H9 (cell line): ENCODE measurements at regions not wholly inside any gene's neighbourhood (a gene's known extent, or its start where the extent isn't known, plus 50 kb on each side); places are given as distances from the start of the nearest gene placed in this dataset.

Experiments used
- DNase-seq: peaks from one replicate; pipeline ENCODE4 v3.0.0-alpha.2; 2017
- H2AFZ ChIP-seq: one replicate; pipeline ENCODE4 v1.6.1; 2013; ENCODE audit warnings: mild to moderate bottlenecking, low read length, control low read depth, moderate library complexity
- H2AK5ac ChIP-seq: 2 replicates; pipeline ENCODE4 v1.6.1; 2013; ENCODE audit warnings: low read length, control low read depth, mixed read lengths; ENCODE audit not compliant: insufficient read length
- H2BK120ac ChIP-seq: one replicate; pipeline ENCODE4 v1.6.1; 2013; ENCODE audit warnings: low read depth, mild to moderate bottlenecking, low read length, control low read depth, inconsistent platforms; ENCODE audit not compliant: poor library complexity, severe bottlenecking
- H2BK12ac ChIP-seq: 2 replicates; pipeline ENCODE4 v1.6.1; 2013; ENCODE audit warnings: low read length, control low read depth, mixed read lengths, low read depth; ENCODE audit not compliant: insufficient read length
- H2BK15ac ChIP-seq: 2 replicates; pipeline ENCODE4 v1.6.1; 2013; ENCODE audit warnings: low read depth, low read length, control low read depth
- H2BK20ac ChIP-seq: one replicate; pipeline ENCODE4 v1.6.1; 2013; ENCODE audit warnings: low read depth, mild to moderate bottlenecking, low read length, control low read depth, inconsistent platforms; ENCODE audit not compliant: poor library complexity, severe bottlenecking
- H2BK5ac ChIP-seq: 2 replicates; pipeline ENCODE4 v1.6.1; 2013; ENCODE audit warnings: low read length, control low read depth, mixed read lengths; ENCODE audit not compliant: insufficient read length
- H3K14ac ChIP-seq: 2 replicates; pipeline ENCODE4 v1.6.1; 2013; ENCODE audit warnings: low read length, control low read depth; ENCODE audit not compliant: insufficient read depth
- H3K18ac ChIP-seq: 2 replicates; pipeline ENCODE4 v1.6.1; 2013; ENCODE audit warnings: low read depth, mild to moderate bottlenecking, mixed read lengths, low read length, control low read depth; ENCODE audit not compliant: insufficient read length
- H3K23ac ChIP-seq: 2 replicates; pipeline ENCODE4 v1.6.1; 2013; ENCODE audit warnings: low read length, control low read depth, mixed read lengths, low read depth; ENCODE audit not compliant: insufficient read length
- H3K23me2 ChIP-seq: 2 replicates; pipeline ENCODE4 v1.6.1; 2013; ENCODE audit warnings: low read depth, mild to moderate bottlenecking, mixed read lengths, low read length, control low read depth; ENCODE audit not compliant: insufficient read length, poor library complexity, severe bottlenecking
- H3K27ac ChIP-seq: 2 replicates; pipeline ENCODE4 v1.5.1; 2013; ENCODE audit warnings: low read length, control low read depth, mixed read lengths, low read depth; ENCODE audit not compliant: insufficient read length
- H3K27me3 ChIP-seq: 2 replicates; pipeline ENCODE4 v1.6.1; 2013; ENCODE audit warnings: low read length, control low read depth, inconsistent platforms; ENCODE audit not compliant: insufficient read depth
- H3K4ac ChIP-seq: 2 replicates; pipeline ENCODE4 v1.6.1; 2013; ENCODE audit warnings: low read depth, mild to moderate bottlenecking, control low read depth, inconsistent platforms, low read length, moderate library complexity
- H3K4me1 ChIP-seq: 2 replicates; pipeline ENCODE4 v1.6.1; 2013; ENCODE audit warnings: low read length, control low read depth, inconsistent platforms; ENCODE audit not compliant: insufficient read depth
- H3K4me2 ChIP-seq: 2 replicates; pipeline ENCODE4 v1.6.1; 2013; ENCODE audit warnings: low read length, control low read depth, mixed read lengths; ENCODE audit not compliant: insufficient read length, insufficient read depth
- H3K56ac ChIP-seq: 2 replicates; pipeline ENCODE4 v1.6.1; 2013; ENCODE audit warnings: low read depth, mild to moderate bottlenecking, mixed read lengths, low read length, control low read depth; ENCODE audit not compliant: insufficient read length
- H3K79me1 ChIP-seq: 2 replicates; pipeline ENCODE4 v1.6.1; 2013; ENCODE audit warnings: low read depth, mild to moderate bottlenecking, moderate library complexity, low read length, control low read depth, inconsistent platforms; ENCODE audit not compliant: insufficient read depth, poor library complexity, severe bottlenecking
- H3K79me2 ChIP-seq: 2 replicates; pipeline ENCODE4 v1.6.1; 2013; ENCODE audit warnings: low read length, control low read depth, inconsistent platforms; ENCODE audit not compliant: insufficient read depth
- H3K9ac ChIP-seq: 2 replicates; pipeline ENCODE4 v1.6.1; 2013; ENCODE audit warnings: low read length, control low read depth, mixed read lengths; ENCODE audit not compliant: insufficient read length; ENCODE audit errors: extremely low read depth
- H3K9me3 ChIP-seq: one replicate; pipeline ENCODE4 v1.6.1; 2013; ENCODE audit warnings: low read depth, low read length, inconsistent platforms; ENCODE audit not compliant: control insufficient read depth
- H3T11ph ChIP-seq: one replicate; pipeline ENCODE4 v1.6.1; 2013; ENCODE audit warnings: mild to moderate bottlenecking, low read length, control low read depth, inconsistent platforms
- H4K20me1 ChIP-seq: one replicate; pipeline ENCODE4 v1.6.1; 2013; ENCODE audit not compliant: control insufficient read depth, insufficient read length, insufficient read depth
- H4K5ac ChIP-seq: 2 replicates; pipeline ENCODE4 v1.6.1; 2013; ENCODE audit warnings: low read depth, mild to moderate bottlenecking, mixed read lengths, low read length, control low read depth; ENCODE audit not compliant: insufficient read length
- H4K8ac ChIP-seq: replicated peaks from 2 replicates; pipeline ENCODE4 v1.6.1; 2013; ENCODE audit warnings: low read length, control low read depth, mixed read lengths, low read depth; ENCODE audit not compliant: insufficient read length
- H4K91ac ChIP-seq: 2 replicates; pipeline ENCODE4 v1.6.1; 2013; ENCODE audit warnings: low read depth, mild to moderate bottlenecking, moderate library complexity, mixed read lengths, low read length, control low read depth; ENCODE audit not compliant: insufficient read length
- H3K27ac Mint-ChIP-seq, 3 experiments: 2 replicates in 2 of 3; 3 replicates in 1 of 3; pipeline ENCODE4 v1.8.0; 2020 to 2021; ENCODE audit warnings: mixed read lengths in 3 of 3, mild to moderate bottlenecking in 1 of 3, moderate library complexity in 1 of 3
- H3K27me3 Mint-ChIP-seq: 2 replicates; pipeline ENCODE4 v1.8.0; 2021; ENCODE audit warnings: low read depth, mild to moderate bottlenecking, moderate library complexity, mixed read lengths
- H3K36me3 Mint-ChIP-seq, 3 experiments: 2 replicates in 2 of 3; 3 replicates in 1 of 3; pipeline ENCODE4 v1.8.0; 2020 to 2021; ENCODE audit warnings: low read depth in 3 of 3, mixed read lengths in 3 of 3; ENCODE audit not compliant: insufficient read depth in 1 of 3
- H3K4me1 Mint-ChIP-seq, 2 experiments: 2 replicates each; pipeline ENCODE4 v1.8.0; 2020; ENCODE audit warnings: mixed read lengths in 2 of 2
- H3K4me3 Mint-ChIP-seq, 2 experiments: 2 replicates in 1 of 2; 3 replicates in 1 of 2; pipeline ENCODE4 v1.8.0; 2020 to 2021; ENCODE audit warnings: mild to moderate bottlenecking in 2 of 2, mixed read lengths in 2 of 2, moderate library complexity in 1 of 2
- H3K9me3 Mint-ChIP-seq, 2 experiments: 2 replicates in 1 of 2; 3 replicates in 1 of 2; pipeline ENCODE4 v1.8.0; 2020; ENCODE audit warnings: mild to moderate bottlenecking in 2 of 2, mixed read lengths in 2 of 2, moderate library complexity in 1 of 2
- TF ChIP-seq, protein P1 (sequence below): fragments of 200-600 bp; sonication (generic); conservative IDR thresholded peaks from 3 replicates; pipeline ENCODE4 v1.8.0; 2021; ENCODE audit warnings: antibody characterized with exemption, mild to moderate bottlenecking

DNA sequence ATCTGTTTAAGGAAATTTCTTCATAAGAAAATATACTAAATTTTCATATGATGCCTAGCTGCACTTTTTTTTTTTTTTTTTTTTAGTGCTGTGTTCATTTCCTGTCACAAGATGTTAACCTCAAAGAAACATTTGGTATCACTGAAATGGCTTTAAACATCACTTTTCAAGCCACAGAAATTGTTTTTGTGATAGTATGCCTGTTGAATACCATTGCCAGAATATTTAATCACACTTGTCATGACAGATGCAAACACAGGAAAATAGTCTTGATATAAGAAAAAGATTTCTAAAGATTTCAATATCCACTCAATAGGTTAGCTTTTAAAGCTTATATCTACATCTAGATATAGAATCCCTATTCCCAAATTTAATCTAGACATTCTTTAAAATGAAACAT, 608.5 kb upstream of the AGTR1 start:
- Histone ChIP-seq H2BK12ac (no peak overlapping the region), H3K4me1 (no peaks in the 10 kb centered on the region), H2AFZ (no peak overlapping the region), H2BK15ac (no peak overlapping the region), H4K91ac (no peak overlapping the region), H3K56ac (no peak overlapping the region), H3T11ph (no peak overlapping the region), H3K23ac (no peak overlapping the region), H4K5ac (no peak overlapping the region), H2AK5ac (no peak overlapping the region), H3K79me2 (no peaks in the 10 kb centered on the region), H2BK120ac (no peak overlapping the region), H3K27ac (no peak overlapping the region), H3K4ac (no peak overlapping the region), H2BK5ac (no peak overlapping the region), H3K9me3 (no peaks in the 10 kb centered on the region), H3K4me2 (no peak overlapping the region), H3K9ac (no peak overlapping the region), H3K18ac (no peak overlapping the region), H4K8ac (no peak overlapping the region), H2BK20ac (no peak overlapping the region), H4K20me1 (no peaks in the 10 kb centered on the region), H3K79me1 (no peaks in the 10 kb centered on the region), H3K14ac (no peak overlapping the region), H3K23me2 (no peaks in the 10 kb centered on the region), H3K27me3 (no peaks in the 10 kb centered on the region)
- Mint-ChIP-seq H3K4me3 (no peak overlapping the region), H3K36me3 (no peaks in the 10 kb centered on the region), H3K27ac (no peak overlapping the region), H3K4me1 (peaks cover 3 to 6% of the 10 kb centered on the region in 2 experiments; a peak in 3 of 4 replicates), H3K27me3 (no peaks in the 10 kb centered on the region), H3K9me3 (no peaks in the 10 kb centered on the region)
- TF ChIP-seq, protein P1, sequence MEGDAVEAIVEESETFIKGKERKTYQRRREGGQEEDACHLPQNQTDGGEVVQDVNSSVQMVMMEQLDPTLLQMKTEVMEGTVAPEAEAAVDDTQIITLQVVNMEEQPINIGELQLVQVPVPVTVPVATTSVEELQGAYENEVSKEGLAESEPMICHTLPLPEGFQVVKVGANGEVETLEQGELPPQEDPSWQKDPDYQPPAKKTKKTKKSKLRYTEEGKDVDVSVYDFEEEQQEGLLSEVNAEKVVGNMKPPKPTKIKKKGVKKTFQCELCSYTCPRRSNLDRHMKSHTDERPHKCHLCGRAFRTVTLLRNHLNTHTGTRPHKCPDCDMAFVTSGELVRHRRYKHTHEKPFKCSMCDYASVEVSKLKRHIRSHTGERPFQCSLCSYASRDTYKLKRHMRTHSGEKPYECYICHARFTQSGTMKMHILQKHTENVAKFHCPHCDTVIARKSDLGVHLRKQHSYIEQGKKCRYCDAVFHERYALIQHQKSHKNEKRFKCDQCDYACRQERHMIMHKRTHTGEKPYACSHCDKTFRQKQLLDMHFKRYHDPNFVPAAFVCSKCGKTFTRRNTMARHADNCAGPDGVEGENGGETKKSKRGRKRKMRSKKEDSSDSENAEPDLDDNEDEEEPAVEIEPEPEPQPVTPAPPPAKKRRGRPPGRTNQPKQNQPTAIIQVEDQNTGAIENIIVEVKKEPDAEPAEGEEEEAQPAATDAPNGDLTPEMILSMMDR: no peak
- DNase-seq: no peak
